HUES6 (cell line): ENCODE measurements at regions not wholly inside any gene's neighbourhood (a gene's known extent, or its start where the extent isn't known, plus 50 kb on each side); places are given as distances from the start of the nearest gene placed in this dataset.

Source experiments
- H3K27ac ChIP-seq: 2 replicates; pipeline ENCODE4 v1.7.0; 2013; ENCODE audit warnings: low read depth, mild to moderate bottlenecking, low read length, inconsistent platforms
- H3K27me3 ChIP-seq: 2 replicates; pipeline ENCODE4 v1.6.1; 2013; ENCODE audit warnings: low read length; ENCODE audit not compliant: control insufficient read depth, insufficient read depth
- H3K36me3 ChIP-seq: 2 replicates; pipeline ENCODE4 v1.6.1; 2013; ENCODE audit warnings: low read length; ENCODE audit not compliant: control insufficient read depth, insufficient read depth
- H3K4me1 ChIP-seq: 2 replicates; pipeline ENCODE4 v1.6.1; 2013; ENCODE audit warnings: low read length; ENCODE audit not compliant: control insufficient read depth, insufficient read depth
- H3K4me3 ChIP-seq: 2 replicates; pipeline ENCODE4 v1.5.1; 2013; ENCODE audit warnings: low read depth, low read length
- H3K9ac ChIP-seq: one replicate; pipeline ENCODE4 v1.6.1; 2013; ENCODE audit warnings: mild to moderate bottlenecking, low read length
- H3K9me3 ChIP-seq: 2 replicates; pipeline ENCODE4 v1.6.1; 2013; ENCODE audit warnings: low read depth, low read length; ENCODE audit not compliant: control insufficient read depth, insufficient read depth

DNA sequence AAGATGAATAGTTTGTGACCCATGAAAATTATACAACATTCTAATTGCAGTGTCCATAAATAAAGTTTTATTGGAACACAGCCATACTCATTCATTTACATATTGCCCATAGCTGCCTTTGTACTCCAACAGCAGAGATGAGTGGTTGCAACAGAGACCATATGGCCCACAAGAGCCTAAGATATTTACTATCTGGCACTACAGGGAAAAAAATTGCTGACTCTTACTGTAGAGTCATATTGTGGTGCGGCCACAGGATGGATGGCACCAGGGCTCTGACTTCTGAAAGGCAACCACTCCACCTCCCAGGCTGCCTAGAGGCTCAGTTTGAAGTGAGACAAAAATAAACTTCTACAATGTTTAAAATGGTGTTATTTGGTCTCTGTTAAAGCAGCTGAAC is 404.0 kb upstream of the ATP5MC3 start:
- Histone ChIP-seq H3K36me3 (no peaks in the 10 kb centered on the region), H3K4me3 (no peak overlapping the region), H3K9ac (no peak overlapping the region), H3K9me3 (no peaks in the 10 kb centered on the region), H3K4me1 (no peaks in the 10 kb centered on the region; the same call in 1 of the 2 replicates), H3K27me3 (no peaks in the 10 kb centered on the region), H3K27ac (no peak overlapping the region)

DNA sequence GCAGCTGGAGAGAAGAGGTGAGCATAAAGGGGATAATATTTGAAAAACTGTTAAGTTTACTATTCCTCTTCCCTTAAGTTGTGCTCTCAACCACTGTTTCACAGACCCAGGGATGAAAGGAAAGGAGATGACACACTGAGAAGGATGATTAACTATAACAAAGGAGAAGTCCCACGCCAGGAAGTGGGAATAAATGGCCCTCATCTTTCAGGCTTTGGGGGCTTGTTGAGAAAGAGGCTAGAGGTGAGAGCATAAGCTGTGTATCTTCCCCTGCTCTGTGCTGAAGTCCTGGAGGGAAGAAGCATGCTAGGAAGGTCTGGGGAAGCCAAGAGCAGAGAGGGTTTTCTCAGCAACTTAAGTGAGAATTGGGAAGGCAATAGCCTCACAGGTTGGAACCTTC is 399.1 kb upstream of the ATP5MC3 start:
- H3K36me3 ChIP-seq: no peaks in the 10 kb centered on the region
- H3K4me3 ChIP-seq: no peak overlapping the region
- H3K27ac ChIP-seq: no peak overlapping the region
- peaks cover 9% of the 10 kb centered on the region; the same call in 1 of the 2 replicates for H3K4me1 ChIP-seq
- H3K27me3 ChIP-seq: no peaks in the 10 kb centered on the region
- H3K9ac ChIP-seq: no peak overlapping the region
- no peaks in the 10 kb centered on the region for H3K9me3 ChIP-seq

GRCh38 chr2:175579646-175580045 is 398.1 kb upstream of the ATP5MC3 start:
- H3K9ac ChIP-seq: no peak overlapping the region

GRCh38 chr2:175577368-175577970 is 396.0 kb upstream of the ATP5MC3 start:
- no peak overlapping the region for H3K27ac ChIP-seq
- H3K4me1 ChIP-seq: peaks cover 9% of the 10 kb centered on the region; the same call in 1 of the 2 replicates
- H3K9me3 ChIP-seq: no peaks in the 10 kb centered on the region

More at GRCh38 chr2:175579646-175580045, 398.1 kb upstream of the ATP5MC3 start:
- H3K36me3 ChIP-seq: no peaks in the 10 kb centered on the region
- H3K4me1 ChIP-seq: peaks cover 9% of the 10 kb centered on the region; the same call in 1 of the 2 replicates
- H3K27ac ChIP-seq: no peak overlapping the region
- H3K27me3 ChIP-seq: no peaks in the 10 kb centered on the region
- H3K9me3 ChIP-seq: no peaks in the 10 kb centered on the region
- H3K4me3 ChIP-seq: no peak overlapping the region

DNA sequence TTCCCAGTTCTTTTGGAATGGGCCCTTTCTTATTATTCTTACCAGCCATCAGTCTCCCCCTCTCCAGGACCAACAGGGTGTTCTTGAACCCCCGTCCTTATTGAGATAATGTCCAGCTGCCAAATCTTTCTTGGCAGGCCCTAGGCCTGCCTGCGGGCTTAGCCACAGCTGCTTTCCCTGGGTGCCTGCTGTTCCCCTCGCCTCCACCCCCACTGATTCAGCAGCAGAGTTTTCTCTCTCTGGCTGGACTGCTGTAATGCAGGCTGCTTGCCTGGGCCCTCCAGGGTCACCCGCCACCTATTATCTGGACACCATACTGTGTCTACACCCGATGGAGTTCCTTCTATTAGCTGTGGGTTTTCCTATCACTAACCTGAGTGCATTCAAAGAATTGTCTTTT is 395.4 kb upstream of the ATP5MC3 start:
- Histone ChIP-seq H3K27ac (no peak overlapping the region), H3K4me1 (peaks cover 9% of the 10 kb centered on the region; the same call in 1 of the 2 replicates), H3K36me3 (no peaks in the 10 kb centered on the region), H3K9me3 (no peaks in the 10 kb centered on the region), H3K4me3 (no peak overlapping the region), H3K27me3 (no peaks in the 10 kb centered on the region), H3K9ac (no peak overlapping the region)

More at GRCh38 chr2:175577368-175577970, 396.0 kb upstream of the ATP5MC3 start:
- H3K27me3 ChIP-seq: no peaks in the 10 kb centered on the region
- H3K9ac ChIP-seq: no peak overlapping the region
- no peaks in the 10 kb centered on the region for H3K36me3 ChIP-seq
- H3K4me3 ChIP-seq: no peak overlapping the region

DNA sequence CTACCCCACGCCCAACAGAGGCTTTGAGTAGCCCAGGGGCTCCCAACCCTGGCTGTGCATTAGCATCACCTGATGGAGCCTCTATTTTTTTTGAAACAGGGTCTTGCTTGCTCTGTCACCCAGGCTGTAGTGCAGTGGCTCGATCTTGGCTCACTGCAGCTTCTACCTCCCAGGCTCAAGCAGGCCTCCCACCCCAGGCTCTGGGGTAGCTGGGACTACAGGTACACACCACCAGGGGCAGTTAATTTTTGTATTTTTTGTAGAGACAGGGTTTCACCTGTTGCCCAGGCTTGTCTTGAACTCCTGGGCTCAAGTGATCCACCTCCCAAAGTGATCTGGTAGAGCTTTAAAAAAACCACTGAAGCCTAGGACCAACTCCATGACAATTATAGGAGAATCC is 394.8 kb upstream of the ATP5MC3 start:
- Histone ChIP-seq H3K4me1 (peaks cover 9% of the 10 kb centered on the region; the same call in 1 of the 2 replicates), H3K4me3 (no peak overlapping the region), H3K9ac (no peak overlapping the region), H3K27ac (no peak overlapping the region), H3K36me3 (no peaks in the 10 kb centered on the region), H3K27me3 (no peaks in the 10 kb centered on the region), H3K9me3 (no peaks in the 10 kb centered on the region)

- Histone ChIP-seq H3K27me3 (no peaks in the 10 kb centered on the region), H3K9ac (no peak overlapping the region)
Observed at GRCh38 chr2:175575346-175576258, 394.1 kb upstream of the ATP5MC3 start.

DNA sequence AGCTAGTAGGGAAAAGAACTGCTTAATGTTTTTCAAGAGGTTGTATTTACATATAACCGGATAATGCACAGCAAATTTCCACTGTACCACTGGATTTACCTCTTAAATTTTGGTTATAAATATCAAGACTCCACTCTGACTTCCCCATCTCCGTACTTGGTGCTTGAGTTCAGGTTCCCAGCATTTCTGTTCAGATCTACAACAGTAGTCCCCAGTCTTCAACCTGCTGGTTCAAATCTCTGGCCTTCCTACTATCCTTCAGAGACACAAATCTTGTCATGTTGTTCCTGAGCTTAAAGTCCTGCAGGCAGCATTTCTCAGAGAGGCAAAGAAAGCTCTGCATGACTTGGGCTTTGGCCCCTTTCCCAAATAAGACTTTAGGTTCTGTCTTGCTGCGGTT is 392.6 kb upstream of the ATP5MC3 start:
- Histone ChIP-seq H3K9ac (no peak overlapping the region), H3K27me3 (no peaks in the 10 kb centered on the region), H3K4me1 (0 out of 2 replicates have a peak, but pooled peaks cover 9% of the 10 kb centered on the region)

More at GRCh38 chr2:175575346-175576258, 394.1 kb upstream of the ATP5MC3 start:
- Histone ChIP-seq H3K4me3 (no peak overlapping the region), H3K9me3 (no peaks in the 10 kb centered on the region), H3K36me3 (no peaks in the 10 kb centered on the region), H3K27ac (no peak overlapping the region), H3K4me1 (peaks cover 9% of the 10 kb centered on the region; the same call in 1 of the 2 replicates)

GRCh38 chr2:175571078-175571653 is 389.7 kb upstream of the ATP5MC3 start:
- H3K4me3 ChIP-seq: no peak overlapping the region
- no peaks in the 10 kb centered on the region for H3K9me3 ChIP-seq
- H3K27ac ChIP-seq: no peak overlapping the region
- H3K27me3 ChIP-seq: no peaks in the 10 kb centered on the region
- H3K36me3 ChIP-seq: no peaks in the 10 kb centered on the region
- H3K4me1 ChIP-seq: peaks cover 4% of the 10 kb centered on the region; the same call in 1 of the 2 replicates
- H3K9ac ChIP-seq: no peak overlapping the region

More for the DNA sequence above, 392.6 kb upstream of the ATP5MC3 start:
- no peak overlapping the region for H3K27ac ChIP-seq
- H3K36me3 ChIP-seq: no peaks in the 10 kb centered on the region
- no peak overlapping the region for H3K4me3 ChIP-seq
- H3K9me3 ChIP-seq: no peaks in the 10 kb centered on the region

- Histone ChIP-seq H3K27me3 (no peaks in the 10 kb centered on the region), H3K9ac (no peak overlapping the region), H3K9me3 (no peaks in the 10 kb centered on the region), H3K36me3 (no peaks in the 10 kb centered on the region), H3K27ac (no peak overlapping the region), H3K4me3 (no peak overlapping the region), H3K4me1 (no peaks in the 10 kb centered on the region; the same call in 1 of the 2 replicates)
Observed at GRCh38 chr2:175568109-175568730, 386.7 kb upstream of the ATP5MC3 start.
